IMR-90 (cell line): ENCODE measurements at regions not wholly inside any gene's neighbourhood (a gene's known extent, or its start where the extent isn't known, plus 50 kb on each side); places are given as distances from the start of the nearest gene placed in this dataset.

Source experiments
- NFE2L2 ChIP-seq: fragments of 150-350 bp; IDR thresholded peaks from 2 replicates; pipeline ENCODE4 v1.6.1; 2016; ENCODE audit warnings: low read depth, mild to moderate bottlenecking, low read length
- POLR2A ChIP-seq: IDR thresholded peaks from 2 replicates; pipeline ENCODE4 v1.6.1; 2012; ENCODE audit warnings: mild to moderate bottlenecking, low read depth, low read length
- RAD21 ChIP-seq: IDR thresholded peaks from 2 replicates; pipeline ENCODE4 v1.6.1; 2012; ENCODE audit warnings: low read length, improper control_type of control experiment
- RCOR1 ChIP-seq: IDR thresholded peaks from 2 replicates; pipeline ENCODE4 v1.6.1; 2012; ENCODE audit warnings: mild to moderate bottlenecking, low read length, improper control_type of control experiment; ENCODE audit not compliant: insufficient replicate concordance
- USF2 ChIP-seq: fragments of 150-350 bp; IDR thresholded peaks from 2 replicates; pipeline ENCODE4 v1.6.1; 2017; ENCODE audit warnings: mild to moderate bottlenecking, antibody characterized with exemption, low read length, low read depth
- TF ChIP-seq, protein P1 (sequence below): conservative IDR thresholded peaks from 2 replicates; pipeline ENCODE4 v1.5.1; 2012; ENCODE audit warnings: mild to moderate bottlenecking, low read depth, low read length, improper control_type of control experiment

- TF ChIP-seq POLR2A (no peak), RAD21 (no peak), RCOR1 (no peak), NFE2L2 (no peak), USF2 (no peak)
- TF ChIP-seq, protein P1, sequence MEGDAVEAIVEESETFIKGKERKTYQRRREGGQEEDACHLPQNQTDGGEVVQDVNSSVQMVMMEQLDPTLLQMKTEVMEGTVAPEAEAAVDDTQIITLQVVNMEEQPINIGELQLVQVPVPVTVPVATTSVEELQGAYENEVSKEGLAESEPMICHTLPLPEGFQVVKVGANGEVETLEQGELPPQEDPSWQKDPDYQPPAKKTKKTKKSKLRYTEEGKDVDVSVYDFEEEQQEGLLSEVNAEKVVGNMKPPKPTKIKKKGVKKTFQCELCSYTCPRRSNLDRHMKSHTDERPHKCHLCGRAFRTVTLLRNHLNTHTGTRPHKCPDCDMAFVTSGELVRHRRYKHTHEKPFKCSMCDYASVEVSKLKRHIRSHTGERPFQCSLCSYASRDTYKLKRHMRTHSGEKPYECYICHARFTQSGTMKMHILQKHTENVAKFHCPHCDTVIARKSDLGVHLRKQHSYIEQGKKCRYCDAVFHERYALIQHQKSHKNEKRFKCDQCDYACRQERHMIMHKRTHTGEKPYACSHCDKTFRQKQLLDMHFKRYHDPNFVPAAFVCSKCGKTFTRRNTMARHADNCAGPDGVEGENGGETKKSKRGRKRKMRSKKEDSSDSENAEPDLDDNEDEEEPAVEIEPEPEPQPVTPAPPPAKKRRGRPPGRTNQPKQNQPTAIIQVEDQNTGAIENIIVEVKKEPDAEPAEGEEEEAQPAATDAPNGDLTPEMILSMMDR, result no peak
Observed at GRCh38 chr10:44458671-44459413, 73.9 kb upstream of the CXCL12 start.
